Neuronal stem cell (in vitro differentiated cells): ENCODE measurements at regions not wholly inside any gene's neighbourhood (a gene's known extent, or its start where the extent isn't known, plus 50 kb on each side); places are given as distances from the start of the nearest gene placed in this dataset.

Experiments used
- DNase-seq: peaks from one replicate; pipeline ENCODE4 v3.0.0-alpha.2; 2013; ENCODE audit warnings: low spot score
- H2AFZ ChIP-seq: one replicate; pipeline ENCODE4 v1.6.1; 2013; ENCODE audit warnings: mild to moderate bottlenecking, low read length, inconsistent platforms
- H2AK5ac ChIP-seq: 2 replicates; pipeline ENCODE4 v1.6.1; 2013; ENCODE audit warnings: low read depth, mild to moderate bottlenecking, inconsistent platforms, low read length, moderate library complexity, mixed read lengths
- H2BK120ac ChIP-seq: 2 replicates; pipeline ENCODE4 v1.6.1; 2013; ENCODE audit warnings: low read depth, mild to moderate bottlenecking, inconsistent platforms, low read length, moderate library complexity, mixed read lengths
- H2BK12ac ChIP-seq: one replicate; pipeline ENCODE4 v1.6.1; 2013; ENCODE audit warnings: low read length, inconsistent platforms
- H2BK15ac ChIP-seq: 2 replicates; pipeline ENCODE4 v1.6.1; 2013; ENCODE audit warnings: mild to moderate bottlenecking, low read length, inconsistent platforms, mixed read lengths
- H2BK5ac ChIP-seq: one replicate; pipeline ENCODE4 v1.6.1; 2013; ENCODE audit warnings: inconsistent platforms, mild to moderate bottlenecking, low read length, moderate library complexity
- H3K14ac ChIP-seq: one replicate; pipeline ENCODE4 v1.6.1; 2013; ENCODE audit warnings: low read length, inconsistent platforms
- H3K18ac ChIP-seq: 2 replicates; pipeline ENCODE4 v1.6.1; 2013; ENCODE audit warnings: low read length, inconsistent platforms
- H3K23ac ChIP-seq: 2 replicates; pipeline ENCODE4 v1.6.1; 2013; ENCODE audit warnings: low read depth, mild to moderate bottlenecking, mixed read lengths, low read length, inconsistent platforms; ENCODE audit not compliant: poor library complexity
- H3K27ac ChIP-seq: replicated peaks from 3 replicates; pipeline ENCODE4 v1.5.1; 2013; ENCODE audit warnings: low read length, inconsistent platforms
- H3K27me3 ChIP-seq, 3 experiments: 2 replicates each; pipeline ENCODE4 v1.6.1; 2013; ENCODE audit warnings: low read length in 3 of 3, mild to moderate bottlenecking in 2 of 3, inconsistent platforms in 1 of 3, low read depth in 1 of 3, mixed read lengths in 1 of 3, moderate library complexity in 1 of 3; ENCODE audit not compliant: control insufficient read depth in 3 of 3, insufficient read depth in 3 of 3
- H3K36me3 ChIP-seq, 2 donors: replicated peaks in 1 of 2; 2 replicates each; pipeline ENCODE4 v1.6.1; 2013; ENCODE audit warnings: low read length in 2 of 2; ENCODE audit not compliant: control insufficient read depth in 2 of 2, insufficient read depth in 2 of 2
- H3K4ac ChIP-seq: 2 replicates; pipeline ENCODE4 v1.6.1; 2013; ENCODE audit warnings: inconsistent platforms, mild to moderate bottlenecking, low read length, moderate library complexity
- H3K4me1 ChIP-seq, 2 donors: 1 replicate in 1 of 2; 2 replicates in 1 of 2; pipeline ENCODE4 v1.6.1; 2013; ENCODE audit warnings: low read length in 2 of 2, low read depth in 1 of 2; ENCODE audit not compliant: control insufficient read depth in 2 of 2, insufficient read depth in 1 of 2
- H3K4me2 ChIP-seq: one replicate; pipeline ENCODE4 v1.6.1; 2013; ENCODE audit warnings: mild to moderate bottlenecking, low read length, inconsistent platforms; ENCODE audit not compliant: insufficient read depth, poor library complexity, severe bottlenecking
- H3K4me3 ChIP-seq, 2 donors: 2 replicates each; pipeline ENCODE4 v1.5.1; 2013; ENCODE audit warnings: low read length in 2 of 2, mild to moderate bottlenecking in 2 of 2, inconsistent platforms in 1 of 2, moderate library complexity in 1 of 2
- H3K79me1 ChIP-seq: one replicate; pipeline ENCODE4 v1.6.1; 2013; ENCODE audit warnings: low read depth, mild to moderate bottlenecking, inconsistent platforms, low read length, moderate library complexity
- H3K9ac ChIP-seq: one replicate; pipeline ENCODE4 v1.6.1; 2013; ENCODE audit warnings: mild to moderate bottlenecking, low read depth, low read length, inconsistent platforms; ENCODE audit not compliant: poor library complexity
- H3K9me3 ChIP-seq, 2 donors: replicated peaks in 1 of 2; 2 replicates each; pipeline versions ENCODE3 to v1.6.1; 2013; ENCODE audit warnings: low read length in 2 of 2, mild to moderate bottlenecking in 2 of 2, inconsistent platforms in 1 of 2, low read depth in 1 of 2, mixed read lengths in 1 of 2, moderate library complexity in 1 of 2; ENCODE audit not compliant: control insufficient read depth in 2 of 2, insufficient read depth in 1 of 2
- H4K8ac ChIP-seq: one replicate; pipeline ENCODE4 v1.6.1; 2013; ENCODE audit warnings: low read depth, mild to moderate bottlenecking, inconsistent platforms, low read length, moderate library complexity
- H4K91ac ChIP-seq: one replicate; pipeline ENCODE4 v1.6.1; 2013; ENCODE audit warnings: low read length, low read depth, mild to moderate bottlenecking, inconsistent platforms; ENCODE audit not compliant: poor library complexity
- WGBS, 2 donors: extraction: QIAGEN DNeasy Blood & Tissue Kit; methylation state at CpG; one replicate each; pipeline ENCODE4 v1.1.7; 2013; ENCODE audit warnings: missing lambda C conversion rate in 2 of 2, mixed read lengths in 1 of 2; ENCODE audit not compliant: insufficient read length in 2 of 2, insufficient replicate concordance in 1 of 2; ENCODE audit errors: extremely low coverage in 2 of 2; 5-methylcytosine and 5-hydroxymethylcytosine counted together

DNA sequence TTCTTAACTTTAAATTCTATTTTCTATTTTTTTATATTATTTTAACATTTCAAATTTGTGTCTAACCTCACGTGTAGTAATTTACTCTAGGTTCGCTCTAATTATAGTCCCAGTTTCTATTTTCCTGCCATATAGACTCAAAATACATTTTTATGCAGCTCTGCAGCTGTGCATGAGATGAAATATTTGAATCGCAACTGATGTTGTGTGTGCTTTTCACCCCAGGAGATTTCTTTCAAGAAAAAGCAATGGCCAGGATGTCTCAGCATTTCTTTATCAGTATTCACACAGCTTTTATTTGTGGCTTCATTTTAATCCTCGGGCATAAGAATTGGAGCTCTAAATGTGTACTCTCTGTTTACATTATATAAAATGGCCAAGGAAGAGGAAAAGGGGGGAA lies 157.6 kb downstream of the HDGFL1 start:
- H3K4me2 ChIP-seq: no peak overlapping the region
- no peak overlapping the region for H3K27ac ChIP-seq
- no peak overlapping the region for H3K18ac ChIP-seq
- H3K4ac ChIP-seq: no peak overlapping the region
- DNase-seq: no peak
- H3K14ac ChIP-seq: no peak overlapping the region
- no peak overlapping the region for H3K4me3 ChIP-seq
- H3K23ac ChIP-seq: no peak overlapping the region
- H2BK15ac ChIP-seq: no peak overlapping the region
- no peak overlapping the region for H2AK5ac ChIP-seq
- peaks cover 4 to 24% of the 10 kb centered on the region in 2 donors for H3K9me3 ChIP-seq
- no peak overlapping the region for H2BK120ac ChIP-seq
- whole genome bisulfite sequencing, 2 donors: no CpG with 5 or more reads among the region's 4 CpGs
- no peak overlapping the region for H4K91ac ChIP-seq
- H4K8ac ChIP-seq: no peak overlapping the region
- H3K4me1 ChIP-seq: peaks cover 2 to 10% of the 10 kb centered on the region in 2 donors
- H3K9ac ChIP-seq: no peak overlapping the region
- H3K36me3 ChIP-seq: peaks cover 0 to 3% of the 10 kb centered on the region in 2 donors
- no peak overlapping the region for H2BK12ac ChIP-seq
- no peaks in the 10 kb centered on the region for H3K27me3 ChIP-seq
- H2BK5ac ChIP-seq: no peak overlapping the region
- no peaks in the 10 kb centered on the region for H3K79me1 ChIP-seq
- no peak overlapping the region for H2AFZ ChIP-seq

DNA sequence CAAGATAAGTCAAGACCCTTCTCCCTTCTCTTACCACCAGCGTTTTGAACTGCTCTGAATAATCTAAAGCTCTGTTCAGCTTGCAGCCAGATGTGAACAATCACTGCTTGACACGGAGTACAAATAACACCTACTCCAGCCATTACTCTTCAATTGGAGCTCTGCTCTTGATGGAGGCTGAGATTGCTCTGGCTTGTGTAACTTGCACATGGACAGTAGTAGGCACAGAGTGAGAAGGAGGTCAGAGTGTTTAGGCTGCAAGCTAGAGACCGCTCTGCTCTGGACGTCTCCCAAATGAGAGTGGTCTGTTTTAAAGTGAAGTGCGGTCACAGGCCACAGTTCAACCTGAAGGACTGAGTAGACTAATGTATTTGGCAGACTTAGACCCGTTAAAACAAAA lies 158.3 kb downstream of the HDGFL1 start:
- H2BK5ac ChIP-seq: no peak overlapping the region
- no CpG with 5 or more reads among the region's 6 CpGs for WGBS, 2 donors
- peaks cover 4 to 19% of the 10 kb centered on the region in 2 donors for H3K9me3 ChIP-seq
- no peak for DNase-seq
- no peak overlapping the region for H3K4me3 ChIP-seq
- no peak overlapping the region for H3K18ac ChIP-seq
- H3K4me1 ChIP-seq: peaks cover 2 to 10% of the 10 kb centered on the region in 2 donors
- no peak overlapping the region for H3K9ac ChIP-seq
- H3K14ac ChIP-seq: no peak overlapping the region
- H2BK12ac ChIP-seq: no peak overlapping the region
- no peak overlapping the region for H3K4me2 ChIP-seq
- H3K4ac ChIP-seq: no peak overlapping the region
- H2AK5ac ChIP-seq: no peak overlapping the region
- no peaks in the 10 kb centered on the region for H3K79me1 ChIP-seq
- no peak overlapping the region for H2BK120ac ChIP-seq
- H3K36me3 ChIP-seq: peaks cover 0 to 3% of the 10 kb centered on the region in 2 donors
- H2AFZ ChIP-seq: peak overlapping the region; percentile 26
- H4K8ac ChIP-seq: no peak overlapping the region
- no peak overlapping the region for H2BK15ac ChIP-seq
- no peak overlapping the region for H4K91ac ChIP-seq
- no peak overlapping the region for H3K27ac ChIP-seq
- H3K27me3 ChIP-seq: no peaks in the 10 kb centered on the region
- H3K23ac ChIP-seq: no peak overlapping the region

DNA sequence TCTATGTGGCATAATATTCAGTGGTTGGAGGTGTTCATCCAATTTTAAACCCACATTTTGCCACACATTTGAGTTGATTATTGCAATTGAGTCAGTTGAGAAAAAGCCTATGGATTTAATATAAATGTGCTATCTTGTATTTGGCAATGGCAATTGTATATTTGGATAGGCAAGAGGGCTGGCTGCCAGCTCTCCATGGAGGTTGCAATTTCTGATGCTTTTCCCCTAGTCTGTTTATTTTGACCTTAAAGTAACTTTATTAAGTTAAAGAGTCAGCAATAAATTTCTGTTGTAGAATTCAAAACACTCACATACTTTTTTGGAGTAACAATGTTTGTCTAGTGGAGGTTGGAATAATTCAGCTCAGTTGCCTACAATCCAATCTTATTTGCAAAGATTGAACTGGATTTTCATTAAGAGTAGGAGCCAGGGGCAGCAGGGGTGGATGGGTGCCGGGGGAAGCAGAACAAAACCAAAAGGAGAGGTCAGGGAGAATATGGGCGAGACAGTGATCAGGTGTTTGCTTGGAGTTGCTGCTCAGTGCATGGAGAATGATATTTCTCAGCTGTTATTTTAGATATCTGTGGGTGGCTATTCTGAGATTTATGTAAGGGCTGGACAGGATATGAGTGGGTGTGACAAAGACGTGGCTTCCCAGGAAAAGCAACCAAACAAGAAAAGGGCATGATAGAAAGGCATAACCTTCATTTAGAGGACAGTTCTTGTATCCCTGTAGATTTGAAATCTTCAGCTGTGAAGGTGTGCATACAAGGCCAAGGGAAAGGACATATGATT lies 163.0 kb downstream of the HDGFL1 start:
- H2BK15ac ChIP-seq: no peak overlapping the region
- H3K4ac ChIP-seq: no peak overlapping the region

DNA sequence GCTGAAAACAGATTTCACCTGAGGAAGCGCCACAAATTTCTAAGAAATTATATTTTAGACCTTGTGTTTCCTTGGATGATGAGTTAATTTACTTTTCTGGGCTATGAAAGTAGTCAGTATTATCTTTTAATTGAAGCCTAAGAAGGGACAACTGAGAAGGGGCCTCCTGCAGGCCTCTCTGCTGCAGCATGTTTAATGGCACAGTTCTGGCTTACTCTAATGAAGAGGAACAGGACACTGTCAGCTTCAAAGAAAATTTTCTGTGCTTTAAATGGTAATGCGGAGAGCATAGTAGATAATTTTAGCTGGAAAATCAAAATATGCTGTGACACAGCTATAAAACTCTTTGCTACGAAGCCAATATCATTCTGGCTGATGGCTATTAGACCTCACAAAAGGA lies 167.4 kb downstream of the HDGFL1 start:
- H2AFZ ChIP-seq: peak overlapping the region; percentile 72
- no peak overlapping the region for H4K91ac ChIP-seq
- H3K9ac ChIP-seq: no peak overlapping the region
- H3K36me3 ChIP-seq: no peaks in the 10 kb centered on the region
- no peak overlapping the region for H3K4me2 ChIP-seq
- no peaks in the 10 kb centered on the region for H3K79me1 ChIP-seq
- no peak overlapping the region for H2BK120ac ChIP-seq
- H2BK5ac ChIP-seq: no peak overlapping the region
- H4K8ac ChIP-seq: no peak overlapping the region
- no peak overlapping the region for H3K14ac ChIP-seq
- H3K27ac ChIP-seq: peak overlapping the region; percentile 14
- H3K4me3 ChIP-seq: no peak overlapping the region
- H3K4me1 ChIP-seq: peaks cover 3 to 4% of the 10 kb centered on the region in 2 donors
- H3K18ac ChIP-seq: no peak overlapping the region
- DNase-seq: no peak
- no peaks in the 10 kb centered on the region for H3K9me3 ChIP-seq
- H3K23ac ChIP-seq: no peak overlapping the region
- no peak overlapping the region for H3K4ac ChIP-seq
- H3K27me3 ChIP-seq: no peaks in the 10 kb centered on the region
- no peak overlapping the region for H2BK15ac ChIP-seq
- WGBS, 2 donors: no CpG with 5 or more reads among the region's 3 CpGs
- no peak overlapping the region for H2AK5ac ChIP-seq
- no peak overlapping the region for H2BK12ac ChIP-seq

More for the DNA sequence above, 163.0 kb downstream of the HDGFL1 start:
- no peak overlapping the region for H4K8ac ChIP-seq
- no peak overlapping the region for H3K27ac ChIP-seq
- no peak overlapping the region for H3K14ac ChIP-seq
- no peak overlapping the region for H2BK120ac ChIP-seq
- no peak overlapping the region for H2BK5ac ChIP-seq
- no peak overlapping the region for H2BK12ac ChIP-seq
- no CpG with 5 or more reads among the region's 3 CpGs for WGBS, 2 donors
- no peak overlapping the region for H3K4me3 ChIP-seq
- peaks cover 0 to 3% of the 10 kb centered on the region in 2 donors for H3K9me3 ChIP-seq
- no peak overlapping the region for H3K18ac ChIP-seq
- H2AFZ ChIP-seq: peak overlapping the region; percentile 37
- H3K79me1 ChIP-seq: no peaks in the 10 kb centered on the region
- H2AK5ac ChIP-seq: no peak overlapping the region
- no peak overlapping the region for H3K9ac ChIP-seq
- H3K27me3 ChIP-seq: no peaks in the 10 kb centered on the region
- no peak overlapping the region for H3K23ac ChIP-seq
- DNase-seq: no peak
- no peak overlapping the region for H3K4me2 ChIP-seq
- H4K91ac ChIP-seq: no peak overlapping the region
- H3K4me1 ChIP-seq: peaks cover 5 to 9% of the 10 kb centered on the region in 2 donors
- H3K36me3 ChIP-seq: no peaks in the 10 kb centered on the region
